HepG2 (cell line): ENCODE measurements at regions not wholly inside any gene's neighbourhood (a gene's known extent, or its start where the extent isn't known, plus 50 kb on each side); places are given as distances from the start of the nearest gene placed in this dataset.

Experiments used
- ATAC-seq: fragments of 200-7000 bp; cut with Tn5 transposase; 3 replicates; pipeline ENCODE4 v1.9.1; 2020; ENCODE audit warnings: mild to moderate bottlenecking, moderate library complexity
- BruUV-seq: library from RNA; stranded (reverse); fragments of 400-500 nt; replicated peaks from 2 replicates; lab custom pipeline; 2021; lab: Mats Ljungman, UMichigan
- CTCF ChIA-PET: fragments of 300-600 bp; formaldehyde crosslinking; extraction: SDS; loops from one replicate; lab custom pipeline; 2021; ENCODE audit warnings: low total read pairs, inconsistent platforms, low intra/inter-chr PET ratio; lab: Yijun Ruan, JAX
- POLR2A ChIA-PET: fragments of 350-600 bp; sonication (Branson Sonifier 250); formaldehyde crosslinking; loops from one replicate; lab custom pipeline; 2020; ENCODE audit warnings: antibody characterized with exemption, inconsistent platforms; lab: Yijun Ruan, JAX
- DNase-seq: peaks from one replicate; pipeline ENCODE4 v3.0.0-alpha.2; 2015; ENCODE audit warnings: low spot score
- FAIRE-seq: peaks from 3 replicates; lab custom pipeline; 2011; peaks lifted over from hg19 to GRCh38; lab: Jason Lieb, UNC
- H2AFZ ChIP-seq: one replicate; pipeline ENCODE4 v1.6.1; 2011; ENCODE audit warnings: low read length, inconsistent platforms
- H3K27ac ChIP-seq: fragments of 300-600 bp; 3 replicates; pipeline ENCODE4 v1.8.0; 2011; ENCODE audit warnings: mixed run types, mild to moderate bottlenecking, mixed read lengths, low read length, inconsistent platforms; ENCODE audit not compliant: insufficient read depth; ENCODE audit errors: extremely low read length
- H3K27me3 ChIP-seq, 2 experiments: fragments of 200-600 bp in 1 of 2; 2 replicates in 1 of 2; 3 replicates in 1 of 2; pipeline versions ENCODE4 v1.6.0 to v1.8.0; 2011; ENCODE audit warnings: low read length in 2 of 2, mild to moderate bottlenecking in 2 of 2, moderate library complexity in 2 of 2, inconsistent platforms in 1 of 2; ENCODE audit not compliant: insufficient read depth in 2 of 2, control insufficient read depth in 1 of 2
- H3K36me3 ChIP-seq, 2 experiments: fragments of 200-600 bp in 1 of 2; replicated peaks in 1 of 2; 2 replicates in 1 of 2; 3 replicates in 1 of 2; pipeline versions ENCODE4 v1.5.1 to v1.8.0; 2011; ENCODE audit warnings: low read length in 2 of 2, inconsistent platforms in 1 of 2; ENCODE audit not compliant: insufficient read depth in 2 of 2, control insufficient read depth in 1 of 2
- H3K4me1 ChIP-seq: 2 replicates; pipeline ENCODE4 v1.5.1; 2012; ENCODE audit warnings: low read length, inconsistent platforms; ENCODE audit not compliant: insufficient read depth
- H3K4me2 ChIP-seq: 2 replicates; pipeline ENCODE4 v1.6.0; 2011; ENCODE audit warnings: low read depth, low read length, inconsistent platforms
- H3K4me3 ChIP-seq, 3 experiments: fragments of 200-600 bp in 1 of 3; sonication (generic), shearing (Covaris generic) in 1 of 3; replicated peaks in 1 of 3; 2 replicates each; pipeline ENCODE4 v1.5.1; 2011 to 2016; ENCODE audit warnings: low read length in 3 of 3, inconsistent platforms in 2 of 3, low read depth in 2 of 3, mild to moderate bottlenecking in 2 of 3, control low read depth in 1 of 3, mixed read lengths in 1 of 3; ENCODE audit not compliant: insufficient read depth in 1 of 3
- H3K79me2 ChIP-seq: one replicate; pipeline ENCODE4 v1.6.1; 2011; ENCODE audit warnings: low read length, inconsistent platforms; ENCODE audit not compliant: insufficient read depth
- H3K9ac ChIP-seq: 2 replicates; pipeline ENCODE4 v1.6.0; 2011; ENCODE audit warnings: mild to moderate bottlenecking, low read depth, low read length, inconsistent platforms; ENCODE audit not compliant: insufficient read depth
- H3K9me3 ChIP-seq: 2 replicates; pipeline ENCODE4 v1.5.1; 2012; ENCODE audit warnings: mild to moderate bottlenecking, low read length
- H4K20me1 ChIP-seq: 2 replicates; pipeline ENCODE4 v1.6.0; 2011; ENCODE audit warnings: inconsistent platforms, mild to moderate bottlenecking, low read length, moderate library complexity; ENCODE audit not compliant: insufficient read depth
- BCLAF1 ChIP-seq: fragments of 450-650 bp; IDR thresholded peaks from 2 replicates; pipeline ENCODE4 v1.6.1; 2017; ENCODE audit warnings: mild to moderate bottlenecking
- DZIP1 ChIP-seq: sonication (generic); formaldehyde crosslinking; IDR thresholded peaks from 2 replicates; pipeline ENCODE4 v1.5.0; 2020; ENCODE audit warnings: mild to moderate bottlenecking, missing genetic modification reagents
- E2F2 ChIP-seq: sonication (generic); formaldehyde crosslinking; IDR thresholded peaks from 2 replicates; pipeline ENCODE4 v1.4.0; 2020; ENCODE audit warnings: missing genetic modification reagents, borderline replicate concordance
- KMT2A ChIP-seq: sonication (generic); formaldehyde crosslinking; IDR thresholded peaks from 2 replicates; pipeline ENCODE4 v1.4.0; 2020; ENCODE audit warnings: missing genetic modification reagents
- PAF1 ChIP-seq: IDR thresholded peaks from 2 replicates; pipeline ENCODE4 v1.6.1; 2016; ENCODE audit warnings: missing genetic modification reagents, missing compliant biosample characterization
- SETDB1 ChIP-seq: sonication (generic); formaldehyde crosslinking; IDR thresholded peaks from 2 replicates; pipeline ENCODE4 v1.5.1; 2020; ENCODE audit warnings: missing genetic modification reagents, mild to moderate bottlenecking, borderline replicate concordance
- TEAD2 ChIP-seq: sonication (generic); formaldehyde crosslinking; IDR thresholded peaks from 2 replicates; pipeline ENCODE4 v1.9.0; 2021; ENCODE audit warnings: missing genetic modification reagents
- ZNF30 ChIP-seq: sonication (generic); formaldehyde crosslinking; IDR thresholded peaks from 2 replicates; pipeline ENCODE4 v1.5.0; 2020; ENCODE audit warnings: mild to moderate bottlenecking, missing genetic modification reagents
- WGBS: methylation state at CpG from one replicate; pipeline ENCODE4 v1.1.6; 2017; ENCODE audit warnings: low lambda C conversion rate; 5-methylcytosine and 5-hydroxymethylcytosine counted together
- in situ Hi-C: cut with HindIII; loops from 2 replicates; pipeline ENCODE4 v1.10.0; 2017; ENCODE audit warnings: low pct_unique_long_range_greater_than_20kb; ENCODE audit not compliant: extremely low pct_ligation_motif_present
- intact Hi-C: fragments of 100-400 bp; cut with micrococcal nuclease; formaldehyde crosslinking; loops from one replicate; pipeline ENCODE4 v1.10.0; 2022; ENCODE audit not compliant: unreplicated experiment
- TF ChIP-seq, protein P1 (sequence below): sonication (generic); formaldehyde crosslinking; IDR thresholded peaks from 2 replicates; pipeline ENCODE4 v1.8.0; 2022; ENCODE audit warnings: low read depth, missing genetic modification reagents

DNA sequence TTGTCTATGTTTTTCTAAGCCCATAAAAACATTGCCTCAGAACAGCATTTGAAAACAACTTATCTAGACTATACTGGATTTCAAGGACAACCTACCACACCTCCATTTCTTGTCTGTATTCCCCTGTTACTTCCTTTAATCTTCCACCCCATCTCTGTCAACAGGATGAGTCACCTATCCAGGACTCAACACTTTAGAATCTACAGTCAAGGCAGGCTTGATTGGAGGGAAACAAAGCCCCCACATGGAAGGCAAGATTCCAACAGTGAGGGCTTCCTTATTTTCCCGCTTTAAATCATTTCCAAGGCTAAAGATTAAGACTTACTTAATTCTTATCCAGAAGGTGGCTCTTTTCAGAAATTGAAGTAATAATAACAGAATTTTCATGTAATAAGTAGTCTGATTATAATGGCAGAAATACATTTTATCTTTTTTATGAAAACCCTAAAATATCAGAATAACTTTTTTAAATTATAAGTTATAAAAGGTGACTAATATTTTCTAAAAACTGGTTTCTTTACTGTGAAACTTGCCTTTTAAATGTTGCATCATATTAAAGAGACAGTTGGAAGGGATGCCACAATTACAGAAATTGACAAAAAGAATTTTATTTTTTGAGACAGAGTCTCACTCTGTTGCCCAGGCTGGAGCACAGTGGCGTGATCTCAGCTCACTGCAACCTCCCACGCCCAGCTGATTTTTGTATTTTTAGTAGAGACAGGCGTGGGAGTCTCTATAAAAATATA is 138.7 kb upstream of the CCDC150 start (continued):
- TF ChIP-seq BCLAF1: no peak
- TF ChIP-seq, all 625 proteins: peak for 2

DNA sequence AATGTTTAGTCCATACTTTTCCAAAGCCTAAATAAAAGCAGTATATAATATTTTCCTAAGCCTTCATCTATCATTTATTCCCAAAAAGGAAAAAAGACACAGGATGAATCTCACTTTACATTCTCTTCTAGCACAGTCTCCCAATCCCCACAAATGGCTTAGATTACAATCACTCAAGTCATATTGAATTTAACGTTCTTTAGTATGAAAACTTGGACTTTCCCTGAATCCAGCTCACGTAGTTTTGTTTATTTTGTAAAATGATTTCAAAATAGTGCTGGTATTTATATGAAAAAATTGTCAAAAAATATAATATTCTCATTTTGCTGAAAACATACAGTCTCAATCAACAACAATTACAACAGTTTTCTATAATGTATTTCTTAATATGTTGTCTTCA is 137.7 kb upstream of the CCDC150 start:
- WGBS: 3% methylated on average over 2 of the region's 2 CpGs
- BruUV-seq: no TSS peak
- Histone ChIP-seq H3K4me1 (no peaks in the 10 kb centered on the region), H3K9ac (no peak overlapping the region), H4K20me1 (no peaks in the 10 kb centered on the region), H2AFZ (no peak overlapping the region), H3K27me3 (peaks cover 0 to 4% of the 10 kb centered on the region in 2 experiments; a peak in 1 of 5 replicates), H3K4me3 (no peak overlapping the region), H3K36me3 (no peaks in the 10 kb centered on the region), H3K9me3 (peaks cover 27% of the 10 kb centered on the region), H3K4me2 (no peak overlapping the region), H3K27ac (no peak overlapping the region), H3K79me2 (no peaks in the 10 kb centered on the region)
- FAIRE-seq (no peak), DNase-seq (no peak), ATAC-seq (no peak)
- TF ChIP-seq, protein P1, sequence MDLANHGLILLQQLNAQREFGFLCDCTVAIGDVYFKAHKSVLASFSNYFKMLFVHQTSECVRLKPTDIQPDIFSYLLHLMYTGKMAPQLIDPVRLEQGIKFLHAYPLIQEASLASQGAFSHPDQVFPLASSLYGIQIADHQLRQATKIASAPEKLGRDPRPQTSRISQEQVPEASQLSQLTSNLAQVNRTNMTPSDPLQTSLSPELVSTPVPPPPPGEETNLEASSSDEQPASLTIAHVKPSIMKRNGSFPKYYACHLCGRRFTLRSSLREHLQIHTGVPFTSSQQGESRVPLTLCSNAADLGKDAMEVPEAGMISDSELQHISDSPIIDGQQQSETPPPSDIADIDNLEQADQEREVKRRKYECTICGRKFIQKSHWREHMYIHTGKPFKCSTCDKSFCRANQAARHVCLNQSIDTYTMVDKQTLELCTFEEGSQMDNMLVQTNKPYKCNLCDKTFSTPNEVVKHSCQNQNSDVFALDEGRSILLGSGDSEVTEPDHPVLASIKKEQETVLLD: no peak
- TF ChIP-seq ZNF30 (no peak), TEAD2 (CRISPR knock-in tag) (no peak), E2F2 (CRISPR knock-in tag) (no peak), PAF1 (CRISPR knock-in tag) (no peak), KMT2A (CRISPR knock-in tag) (no peak), DZIP1 (CRISPR knock-in tag) (no peak), SETDB1 (CRISPR knock-in tag) (no peak)
- ChIA-PET POLR2A (no interaction called here), CTCF (no interaction called here)
- intact Hi-C loops (no loop called here), in situ Hi-C loops (no loop called here)
